ENCODE measurements at regions not wholly inside any gene's neighbourhood (a gene's known extent, or its start where the extent isn't known, plus 50 kb on each side); places are given as distances from the start of the nearest gene placed in this dataset.

DNA sequence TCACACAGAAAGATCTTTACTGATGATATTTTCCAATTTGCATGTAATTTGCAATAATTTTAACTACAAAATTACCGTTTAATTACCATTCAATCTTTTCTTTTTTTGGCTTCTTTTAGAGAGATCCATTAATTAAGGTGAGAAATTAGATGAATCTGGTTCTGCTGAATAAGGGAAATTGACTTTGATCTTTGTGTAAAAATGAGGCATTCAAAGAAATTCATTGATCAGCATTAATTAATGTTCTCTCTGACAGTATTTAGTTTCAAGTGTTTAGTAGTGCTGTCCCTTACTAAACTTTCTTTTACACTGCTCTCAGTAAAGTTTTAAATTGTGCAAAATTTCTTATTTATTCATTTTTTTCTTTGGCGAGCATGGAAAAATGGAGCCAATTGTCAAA, 97.2 kb upstream of the KCTD8 start:
- TF ChIP-seq CEBPB (IDR thresholded peaks at IDR 0.05) (no peak), EP300 (IDR thresholded peaks at IDR 0.05; ENCODE audit: borderline replicate concordance) (no peak), YY1 (IDR thresholded peaks at IDR 0.05; ENCODE audit: low read depth) (no peak), EGR1 (IDR thresholded peaks at IDR 0.05) (no peak), TEAD4 (IDR thresholded peaks at IDR 0.05) (no peak), TAF1 (IDR thresholded peaks at IDR 0.05; ENCODE audit: low read depth) (no peak), NFIC (IDR thresholded peaks at IDR 0.05) (no peak), TCF12 (IDR thresholded peaks at IDR 0.05; ENCODE audit: low read depth) (no peak), CREB1 (IDR thresholded peaks at IDR 0.05; ENCODE audit: low read depth) (no peak), RAD21 (IDR thresholded peaks at IDR 0.05; ENCODE audit: low read depth) (no peak)
- TF ChIP-seq, protein P1, sequence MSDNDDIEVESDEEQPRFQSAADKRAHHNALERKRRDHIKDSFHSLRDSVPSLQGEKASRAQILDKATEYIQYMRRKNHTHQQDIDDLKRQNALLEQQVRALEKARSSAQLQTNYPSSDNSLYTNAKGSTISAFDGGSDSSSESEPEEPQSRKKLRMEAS (IDR thresholded peaks at IDR 0.05) = no peak
- TF ChIP-seq, protein P2, sequence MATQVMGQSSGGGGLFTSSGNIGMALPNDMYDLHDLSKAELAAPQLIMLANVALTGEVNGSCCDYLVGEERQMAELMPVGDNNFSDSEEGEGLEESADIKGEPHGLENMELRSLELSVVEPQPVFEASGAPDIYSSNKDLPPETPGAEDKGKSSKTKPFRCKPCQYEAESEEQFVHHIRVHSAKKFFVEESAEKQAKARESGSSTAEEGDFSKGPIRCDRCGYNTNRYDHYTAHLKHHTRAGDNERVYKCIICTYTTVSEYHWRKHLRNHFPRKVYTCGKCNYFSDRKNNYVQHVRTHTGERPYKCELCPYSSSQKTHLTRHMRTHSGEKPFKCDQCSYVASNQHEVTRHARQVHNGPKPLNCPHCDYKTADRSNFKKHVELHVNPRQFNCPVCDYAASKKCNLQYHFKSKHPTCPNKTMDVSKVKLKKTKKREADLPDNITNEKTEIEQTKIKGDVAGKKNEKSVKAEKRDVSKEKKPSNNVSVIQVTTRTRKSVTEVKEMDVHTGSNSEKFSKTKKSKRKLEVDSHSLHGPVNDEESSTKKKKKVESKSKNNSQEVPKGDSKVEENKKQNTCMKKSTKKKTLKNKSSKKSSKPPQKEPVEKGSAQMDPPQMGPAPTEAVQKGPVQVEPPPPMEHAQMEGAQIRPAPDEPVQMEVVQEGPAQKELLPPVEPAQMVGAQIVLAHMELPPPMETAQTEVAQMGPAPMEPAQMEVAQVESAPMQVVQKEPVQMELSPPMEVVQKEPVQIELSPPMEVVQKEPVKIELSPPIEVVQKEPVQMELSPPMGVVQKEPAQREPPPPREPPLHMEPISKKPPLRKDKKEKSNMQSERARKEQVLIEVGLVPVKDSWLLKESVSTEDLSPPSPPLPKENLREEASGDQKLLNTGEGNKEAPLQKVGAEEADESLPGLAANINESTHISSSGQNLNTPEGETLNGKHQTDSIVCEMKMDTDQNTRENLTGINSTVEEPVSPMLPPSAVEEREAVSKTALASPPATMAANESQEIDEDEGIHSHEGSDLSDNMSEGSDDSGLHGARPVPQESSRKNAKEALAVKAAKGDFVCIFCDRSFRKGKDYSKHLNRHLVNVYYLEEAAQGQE (IDR thresholded peaks at IDR 0.05; ENCODE audit: low read depth) = no peak
- TF ChIP-seq, protein P3, sequence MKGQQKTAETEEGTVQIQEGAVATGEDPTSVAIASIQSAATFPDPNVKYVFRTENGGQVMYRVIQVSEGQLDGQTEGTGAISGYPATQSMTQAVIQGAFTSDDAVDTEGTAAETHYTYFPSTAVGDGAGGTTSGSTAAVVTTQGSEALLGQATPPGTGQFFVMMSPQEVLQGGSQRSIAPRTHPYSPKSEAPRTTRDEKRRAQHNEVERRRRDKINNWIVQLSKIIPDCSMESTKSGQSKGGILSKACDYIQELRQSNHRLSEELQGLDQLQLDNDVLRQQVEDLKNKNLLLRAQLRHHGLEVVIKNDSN (IDR thresholded peaks at IDR 0.05) = no peak

Measured in Ishikawa (cell line).